Lung (tissue), 11 donors: ENCODE measurements at regions not wholly inside any gene's neighbourhood (a gene's known extent, or its start where the extent isn't known, plus 50 kb on each side); places are given as distances from the start of the nearest gene placed in this dataset.

Experiments used
- ATAC-seq: fragments of 200-7000 bp; cut with Tn5 transposase; one replicate; pipeline ENCODE4 v1.9.1; 2020; ENCODE audit warnings: moderate number of reproducible peaks; ENCODE audit not compliant: insufficient read depth, low FRiP score
- DNase-seq, 3 donors: peaks; one replicate each; pipeline ENCODE4 v3.0.0-alpha.2; 2013 to 2017
- H3K27ac ChIP-seq, 2 donors: one replicate each; pipeline ENCODE4 v1.5.1; 2013; ENCODE audit warnings: mild to moderate bottlenecking in 2 of 2, moderate library complexity in 2 of 2, control low read depth in 1 of 2, inconsistent platforms in 1 of 2, low read depth in 1 of 2, low read length in 1 of 2
- H3K27me3 ChIP-seq, 3 donors: one replicate each; pipeline ENCODE4 v1.5.1; 2013; ENCODE audit warnings: low read length in 2 of 3; ENCODE audit not compliant: control insufficient read depth in 3 of 3, insufficient read depth in 3 of 3
- H3K36me3 ChIP-seq, 4 donors: one replicate each; pipeline ENCODE4 v1.5.1; 2013; ENCODE audit warnings: low read length in 4 of 4, mild to moderate bottlenecking in 1 of 4, moderate library complexity in 1 of 4; ENCODE audit not compliant: control insufficient read depth in 4 of 4, insufficient read depth in 4 of 4
- H3K4me1 ChIP-seq, 5 donors: one replicate each; pipeline ENCODE4 v1.5.1; 2013; ENCODE audit warnings: low read length in 5 of 5, mild to moderate bottlenecking in 2 of 5, moderate library complexity in 1 of 5; ENCODE audit not compliant: control insufficient read depth in 5 of 5, insufficient read depth in 5 of 5
- H3K4me3 ChIP-seq: one replicate; pipeline ENCODE4 v1.5.1; 2013; ENCODE audit warnings: mild to moderate bottlenecking, control low read depth, moderate library complexity
- H3K9ac ChIP-seq, 2 donors: one replicate each; pipeline ENCODE4 v1.5.1; 2013; ENCODE audit warnings: low read length in 2 of 2, control low read depth in 1 of 2; ENCODE audit not compliant: insufficient read depth in 1 of 2
- H3K9me3 ChIP-seq, 4 donors: one replicate each; pipeline ENCODE4 v1.5.1; 2013; ENCODE audit warnings: low read length in 3 of 4, mild to moderate bottlenecking in 1 of 4, moderate library complexity in 1 of 4; ENCODE audit not compliant: control insufficient read depth in 4 of 4, insufficient read depth in 3 of 4
- WGBS, 2 donors: extraction: QIAGEN DNeasy Blood & Tissue Kit; methylation state at CpG; one replicate each; pipeline ENCODE4 v1.1.7; 2013; 5-methylcytosine and 5-hydroxymethylcytosine counted together
- TF ChIP-seq, protein P1 (sequence below): IDR thresholded peaks from 2 replicates; pipeline ENCODE4 v1.5.1; 2012; ENCODE audit warnings: mild to moderate bottlenecking; ENCODE audit errors: control extremely low read depth, extremely low read depth
- donor health status: control.
- donor health status: control.
- donor health status: Bipolar disorder and iron deficiency.
- donor health status: healthy.
- donor health status: DM: yes; HTN: yes; CAD: no.

GRCh38 chr15:75112278-75112847 lies 89.0 kb downstream of the PPCDC start:
- no peak overlapping the region for H3K27ac ChIP-seq

GRCh38 chr15:75112848-75113492 lies 88.7 kb upstream of the C15orf39 start:
- H3K4me3 ChIP-seq = no peak overlapping the region
- no peak for DNase-seq
- H3K27ac ChIP-seq = no peak overlapping the region
- H3K9ac ChIP-seq = no peak overlapping the region
- no peaks in the 10 kb centered on the region for H3K27me3 ChIP-seq
- TF ChIP-seq, protein P1, sequence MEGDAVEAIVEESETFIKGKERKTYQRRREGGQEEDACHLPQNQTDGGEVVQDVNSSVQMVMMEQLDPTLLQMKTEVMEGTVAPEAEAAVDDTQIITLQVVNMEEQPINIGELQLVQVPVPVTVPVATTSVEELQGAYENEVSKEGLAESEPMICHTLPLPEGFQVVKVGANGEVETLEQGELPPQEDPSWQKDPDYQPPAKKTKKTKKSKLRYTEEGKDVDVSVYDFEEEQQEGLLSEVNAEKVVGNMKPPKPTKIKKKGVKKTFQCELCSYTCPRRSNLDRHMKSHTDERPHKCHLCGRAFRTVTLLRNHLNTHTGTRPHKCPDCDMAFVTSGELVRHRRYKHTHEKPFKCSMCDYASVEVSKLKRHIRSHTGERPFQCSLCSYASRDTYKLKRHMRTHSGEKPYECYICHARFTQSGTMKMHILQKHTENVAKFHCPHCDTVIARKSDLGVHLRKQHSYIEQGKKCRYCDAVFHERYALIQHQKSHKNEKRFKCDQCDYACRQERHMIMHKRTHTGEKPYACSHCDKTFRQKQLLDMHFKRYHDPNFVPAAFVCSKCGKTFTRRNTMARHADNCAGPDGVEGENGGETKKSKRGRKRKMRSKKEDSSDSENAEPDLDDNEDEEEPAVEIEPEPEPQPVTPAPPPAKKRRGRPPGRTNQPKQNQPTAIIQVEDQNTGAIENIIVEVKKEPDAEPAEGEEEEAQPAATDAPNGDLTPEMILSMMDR = no peak
- ATAC-seq = no peak
- H3K4me1 ChIP-seq = peaks cover 0 to 12% (median 0%) of the 10 kb centered on the region in 5 donors
- WGBS, 2 donors = 16 to 49% methylated on average over 3 of the region's 3 CpGs
- H3K9me3 ChIP-seq = peaks cover 0 to 8% (median 0%) of the 10 kb centered on the region in 4 donors
- no peaks in the 10 kb centered on the region for H3K36me3 ChIP-seq

More at GRCh38 chr15:75112278-75112847, 89.0 kb downstream of the PPCDC start:
- Histone ChIP-seq H3K9ac (no peak overlapping the region), H3K36me3 (no peaks in the 10 kb centered on the region), H3K27me3 (no peaks in the 10 kb centered on the region), H3K9me3 (peaks cover 0 to 8% (median 0%) of the 10 kb centered on the region in 4 donors), H3K4me3 (no peak overlapping the region), H3K4me1 (peaks cover 0 to 12% (median 0%) of the 10 kb centered on the region in 5 donors)
- no peak for DNase-seq
- ATAC-seq = no peak
- 60 to 77% methylated on average over 4 of the region's 4 CpGs for whole genome bisulfite sequencing, 2 donors
- TF ChIP-seq, protein P1 = no peak

DNA sequence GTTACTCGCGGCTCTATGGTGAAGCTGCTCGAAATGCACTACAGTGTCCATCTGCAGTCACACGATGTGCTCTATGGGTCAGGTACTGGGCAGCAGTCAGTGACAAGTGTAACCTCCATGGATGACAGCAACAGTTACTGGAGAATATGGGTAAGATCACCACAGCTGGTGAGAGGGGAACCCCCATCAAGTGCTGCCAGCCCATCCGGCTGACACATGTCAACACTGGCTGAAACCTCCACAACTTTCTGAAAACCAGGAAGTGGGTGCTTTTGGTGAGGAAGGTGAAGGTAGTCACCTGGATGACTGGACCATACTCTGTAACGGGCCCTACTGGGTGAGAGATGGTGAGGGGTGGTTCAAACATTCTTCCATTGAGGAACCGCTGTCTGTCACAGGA lies 87.4 kb upstream of the C15orf39 start:
- no peak for ATAC-seq
- Histone ChIP-seq H3K36me3 (no peaks in the 10 kb centered on the region), H3K27ac (no peak overlapping the region)

More for the DNA sequence above, 87.4 kb upstream of the C15orf39 start:
- DNase-seq = no peak
- TF ChIP-seq, protein P1 = no peak
- H3K4me1 ChIP-seq = peaks cover 0 to 9% (median 0%) of the 10 kb centered on the region in 5 donors
- no peaks in the 10 kb centered on the region for H3K27me3 ChIP-seq
- H3K9me3 ChIP-seq = peaks cover 0 to 8% (median 0%) of the 10 kb centered on the region in 4 donors
- 82 to 90% methylated on average over 7 of the region's 7 CpGs for WGBS, 2 donors
- H3K4me3 ChIP-seq = no peak overlapping the region
- H3K9ac ChIP-seq = no peak overlapping the region
